ENCODE measurements at regions not wholly inside any gene's neighbourhood (a gene's known extent, or its start where the extent isn't known, plus 50 kb on each side); places are given as distances from the start of the nearest gene placed in this dataset.
"Not testable (repeated sequence)": the region's sequence is repeated elsewhere in the genome, so short reads cannot be mapped to it uniquely, and the experiment has no call there.

GRCh38 chr3:33982269-33982798 is 183.9 kb downstream of the PDCD6IP start:
- intact Hi-C loops (cut with micrococcal nuclease; ENCODE audit: unreplicated experiment), result loop anchor here (5.0 to 10.0 kb wide), 3 partner anchors 125 to 402 kb away; no protein-coding TSS in a partner anchor
- Mint-ChIP-seq H3K27ac (ENCODE audit: unreplicated experiment) (no peak overlapping the region), H3K4me3 (ENCODE audit: low read depth, unreplicated experiment) (no peak overlapping the region), H3K36me3 (ENCODE audit: insufficient read depth, unreplicated experiment) (no peaks in the 10 kb centered on the region), H3K9me3 (ENCODE audit: low read depth, unreplicated experiment) (no peaks in the 10 kb centered on the region), H3K4me1 (ENCODE audit: low read depth, unreplicated experiment) (no peaks in the 10 kb centered on the region), H3K27me3 (ENCODE audit: unreplicated experiment) (peaks cover 20% of the 10 kb centered on the region)
- TF ChIP-seq CTCF (IDR thresholded peaks at IDR 0.05; ENCODE audit: unreplicated experiment), result no peak
- no TSS peak for BruUV-seq (replicated peaks)
- no peak for DNase-seq
- CTCF ChIA-PET, result interaction anchor here (0.7 kb wide), 1 partner anchor 764 kb away, joined by 3 read pairs; no protein-coding TSS in a partner anchor

- CTCF ChIA-PET; H3K27ac Mint-ChIP-seq (ENCODE audit: unreplicated experiment); H3K9me3 Mint-ChIP-seq (ENCODE audit: low read depth, unreplicated experiment); BruUV-seq (replicated peaks); H3K4me3 Mint-ChIP-seq (ENCODE audit: low read depth, unreplicated experiment); H3K4me1 Mint-ChIP-seq (ENCODE audit: low read depth, unreplicated experiment); H3K36me3 Mint-ChIP-seq (ENCODE audit: insufficient read depth, unreplicated experiment); DNase-seq: not testable (repeated sequence)
- peaks cover 26% of the 10 kb centered on the region for H3K27me3 Mint-ChIP-seq (ENCODE audit: unreplicated experiment)
- intact Hi-C loops (cut with micrococcal nuclease; ENCODE audit: unreplicated experiment), result loop anchor here (5.0 to 10.0 kb wide), 3 partner anchors 124 to 402 kb away; no protein-coding TSS in a partner anchor
These were observed 184.5 kb downstream of the PDCD6IP start for GRCh38 chr3:33982949-33983348.

- H3K36me3 Mint-ChIP-seq (ENCODE audit: insufficient read depth, unreplicated experiment), result no peaks in the 10 kb centered on the region
- no peak overlapping the region for H3K27ac Mint-ChIP-seq (ENCODE audit: unreplicated experiment)
- H3K4me1 Mint-ChIP-seq (ENCODE audit: low read depth, unreplicated experiment), result no peaks in the 10 kb centered on the region
- no peak overlapping the region for H3K4me3 Mint-ChIP-seq (ENCODE audit: low read depth, unreplicated experiment)
- H3K9me3 Mint-ChIP-seq (ENCODE audit: low read depth, unreplicated experiment), result no peaks in the 10 kb centered on the region
- no peak for TF ChIP-seq CTCF (IDR thresholded peaks at IDR 0.05; ENCODE audit: unreplicated experiment)
- intact Hi-C loops (cut with micrococcal nuclease; ENCODE audit: unreplicated experiment), result loop anchor here (10.0 kb wide), 1 partner anchor 396 kb away; no protein-coding TSS in a partner anchor
- CTCF ChIA-PET, result no interaction called here
- BruUV-seq (replicated peaks), result no TSS peak
- DNase-seq, result no peak
- peaks cover 33% of the 10 kb centered on the region for H3K27me3 Mint-ChIP-seq (ENCODE audit: unreplicated experiment)
These were observed 190.8 kb downstream of the PDCD6IP start for GRCh38 chr3:33989229-33989628.

- H3K36me3 Mint-ChIP-seq (ENCODE audit: insufficient read depth, unreplicated experiment), result no peaks in the 10 kb centered on the region
- BruUV-seq (replicated peaks), result no TSS peak
- CTCF ChIA-PET, result interaction anchor here (0.5 kb wide), 1 partner anchor 19 kb away, joined by 3 read pairs; no protein-coding TSS in a partner anchor
- no peak overlapping the region for H3K4me3 Mint-ChIP-seq (ENCODE audit: low read depth, unreplicated experiment)
- peaks cover 19% of the 10 kb centered on the region for H3K27me3 Mint-ChIP-seq (ENCODE audit: unreplicated experiment)
- H3K9me3 Mint-ChIP-seq (ENCODE audit: low read depth, unreplicated experiment), result peaks cover 4% of the 10 kb centered on the region
- no peak for DNase-seq
- no peak overlapping the region for H3K27ac Mint-ChIP-seq (ENCODE audit: unreplicated experiment)
- no peak for TF ChIP-seq CTCF (IDR thresholded peaks at IDR 0.05; ENCODE audit: unreplicated experiment)
- no peaks in the 10 kb centered on the region for H3K4me1 Mint-ChIP-seq (ENCODE audit: low read depth, unreplicated experiment)
- intact Hi-C loops (cut with micrococcal nuclease; ENCODE audit: unreplicated experiment), result no loop called here
These were observed 193.2 kb downstream of the PDCD6IP start for GRCh38 chr3:33991673-33992072.

- H3K36me3 Mint-ChIP-seq (ENCODE audit: insufficient read depth, unreplicated experiment), result no peaks in the 10 kb centered on the region
- no peak for DNase-seq
- CTCF ChIA-PET, result interaction anchor here (0.7 to 0.8 kb wide), 2 partner anchors 15 to 18 kb away, joined by 3 read pairs; no protein-coding TSS in a partner anchor
- BruUV-seq (replicated peaks), result no TSS peak
- H3K4me1 Mint-ChIP-seq (ENCODE audit: low read depth, unreplicated experiment), result no peaks in the 10 kb centered on the region
- peaks cover 4% of the 10 kb centered on the region for H3K9me3 Mint-ChIP-seq (ENCODE audit: low read depth, unreplicated experiment)
- no peak overlapping the region for H3K27ac Mint-ChIP-seq (ENCODE audit: unreplicated experiment)
- TF ChIP-seq CTCF (IDR thresholded peaks at IDR 0.05; ENCODE audit: unreplicated experiment), result no peak
- no peak overlapping the region for H3K4me3 Mint-ChIP-seq (ENCODE audit: low read depth, unreplicated experiment)
- intact Hi-C loops (cut with micrococcal nuclease; ENCODE audit: unreplicated experiment), result no loop called here
- H3K27me3 Mint-ChIP-seq (ENCODE audit: unreplicated experiment), result peaks cover under 1% of the 10 kb centered on the region
These were observed 195.2 kb downstream of the PDCD6IP start for GRCh38 chr3:33993631-33994030.

Measured in Calu3 (cell line).